NCI-H748 (cell line): ENCODE measurements at regions not wholly inside any gene's neighbourhood (a gene's known extent, or its start where the extent isn't known, plus 50 kb on each side); places are given as distances from the start of the nearest gene placed in this dataset.

Experiments used
- DNase-seq: peaks from one replicate; lab custom pipeline; 2025; ENCODE audit not compliant: unreplicated experiment; lab: John Stamatoyannopoulos, UW

DNA sequence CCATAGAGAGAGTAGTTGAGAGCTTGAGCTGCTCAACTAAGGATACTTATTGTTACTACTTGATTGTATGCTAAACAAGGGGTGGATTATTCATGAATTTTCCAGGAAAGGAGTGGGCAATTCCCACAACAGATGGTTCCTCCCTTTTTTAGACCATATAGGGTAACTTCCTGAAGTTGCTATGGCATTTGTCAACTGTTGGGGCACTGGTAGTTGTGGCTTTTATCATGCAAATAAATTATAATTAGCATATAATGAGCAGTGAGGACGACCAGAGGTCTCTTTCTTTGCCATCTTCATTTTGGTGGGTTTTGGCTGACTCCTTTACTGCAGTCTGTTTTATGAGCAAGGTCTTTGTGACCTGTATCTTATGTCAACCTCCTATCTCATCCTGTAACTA lies 1403.5 kb upstream of the PABPC4L start:
- DNase-seq: no peak

DNA sequence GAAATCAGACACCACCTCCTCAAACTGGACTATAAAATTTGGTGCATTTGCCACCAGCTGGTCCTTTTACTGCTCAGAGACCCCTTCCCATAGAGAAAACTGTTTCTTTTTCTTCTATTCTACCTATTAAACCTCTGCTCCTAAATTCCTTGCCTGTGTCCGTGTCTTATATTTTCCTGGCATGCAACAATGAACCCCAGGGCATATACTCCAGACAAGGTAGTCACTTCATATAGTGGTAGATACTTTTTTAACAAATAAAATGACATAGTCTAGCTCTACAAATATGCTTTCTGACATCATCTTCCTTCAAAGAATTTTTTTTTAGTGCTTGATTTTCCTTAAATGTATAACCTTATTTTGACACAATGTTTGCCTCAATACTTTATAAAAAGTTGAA lies 1402.9 kb upstream of the PABPC4L start:
- no peak for DNase-seq

DNA sequence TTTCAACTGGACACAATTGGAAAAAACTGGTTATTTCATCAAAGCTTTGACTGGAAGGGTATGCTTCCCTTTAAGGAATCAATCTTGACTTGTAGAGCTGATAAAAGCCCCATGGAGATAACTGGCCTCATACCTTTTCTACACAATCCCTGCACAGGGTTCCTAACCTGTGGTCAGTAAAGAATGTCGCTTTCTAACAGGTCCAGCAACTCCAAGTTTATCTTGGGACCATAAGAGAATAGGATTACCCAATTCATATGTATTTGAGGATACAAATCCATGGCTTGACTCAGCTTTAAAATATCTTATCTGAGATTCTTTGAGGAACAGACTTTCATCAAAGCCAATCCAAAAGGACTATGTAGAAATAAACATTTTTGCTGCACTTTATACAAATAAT lies 1399.8 kb upstream of the PABPC4L start:
- DNase-seq: no peak

DNA sequence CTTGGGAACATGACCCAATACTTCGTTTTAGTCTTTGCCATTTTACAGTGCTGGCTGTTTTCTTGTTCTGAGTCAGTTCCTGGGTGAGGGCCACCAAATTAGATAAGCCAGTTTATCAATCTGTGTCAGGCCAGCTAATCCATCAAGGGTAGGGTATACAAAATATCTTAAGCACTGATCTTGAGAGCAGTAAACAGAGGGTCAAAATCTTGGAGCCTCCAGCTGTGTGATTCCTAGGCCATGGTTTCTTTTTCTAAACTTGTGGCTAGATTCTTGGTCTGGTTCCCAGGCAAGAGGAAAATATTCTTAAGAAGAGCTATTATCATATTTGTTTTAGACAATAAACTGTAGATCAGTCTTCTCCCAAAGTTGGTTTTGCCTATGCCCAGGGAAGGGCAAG lies 1396.6 kb upstream of the PABPC4L start:
- DNase-seq: no peak

DNA sequence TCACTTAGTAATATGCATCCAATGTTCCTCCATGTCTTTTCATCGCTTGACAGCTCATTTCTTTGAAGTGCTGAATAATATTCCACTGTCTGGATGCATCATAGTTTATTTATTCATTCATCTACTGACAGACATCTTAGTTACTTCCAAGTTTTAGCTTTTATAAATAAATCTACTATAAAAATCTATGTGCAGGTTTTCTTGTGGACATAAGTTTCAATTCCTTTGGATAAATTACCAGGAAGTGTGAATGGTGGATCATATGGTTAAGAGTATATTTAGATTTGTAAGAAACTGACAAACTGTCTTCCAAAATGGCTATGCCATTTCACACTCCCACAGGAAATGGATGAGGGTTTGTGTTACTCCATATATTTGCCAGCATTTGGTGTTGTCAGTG lies 1392.9 kb upstream of the PABPC4L start:
- DNase-seq: no peak

DNA sequence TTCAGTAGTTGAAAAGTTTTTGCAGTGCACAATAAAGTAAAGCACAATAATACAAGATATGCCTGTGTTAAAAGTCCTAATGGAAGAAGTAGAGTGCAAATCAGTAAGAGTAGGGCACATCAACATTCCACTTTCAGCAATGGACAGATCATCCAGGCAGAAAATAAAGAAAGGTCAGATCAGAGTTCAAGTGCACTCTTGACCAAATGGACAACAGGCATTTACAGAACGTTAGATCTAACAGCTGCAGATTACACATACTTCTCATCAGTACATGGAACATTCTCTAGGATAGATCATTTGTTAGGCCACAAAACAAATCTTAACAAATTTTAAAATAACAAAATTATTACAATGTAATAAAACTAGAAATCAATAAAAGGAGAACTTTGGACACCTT lies 1373.5 kb upstream of the PABPC4L start:
- DNase-seq: no peak

DNA sequence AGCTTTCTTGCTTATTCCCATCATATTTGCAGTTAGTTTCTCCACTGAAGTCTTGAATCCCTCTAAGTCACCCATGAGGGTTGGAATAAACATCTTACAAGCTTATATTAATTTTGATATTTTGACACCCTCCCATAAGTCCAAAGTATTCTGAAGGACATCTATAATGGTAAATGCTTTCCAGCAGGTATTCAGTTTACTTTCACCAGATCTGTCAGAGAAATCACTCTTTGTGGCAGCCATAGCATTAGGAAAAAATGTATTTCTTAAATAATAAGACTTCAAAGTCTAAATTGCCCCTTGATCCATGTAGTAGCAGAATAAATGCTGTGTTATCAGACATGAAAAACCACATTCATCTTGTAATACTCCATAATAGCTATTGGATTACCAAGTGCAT lies 1371.7 kb upstream of the PABPC4L start:
- DNase-seq: no peak

DNA sequence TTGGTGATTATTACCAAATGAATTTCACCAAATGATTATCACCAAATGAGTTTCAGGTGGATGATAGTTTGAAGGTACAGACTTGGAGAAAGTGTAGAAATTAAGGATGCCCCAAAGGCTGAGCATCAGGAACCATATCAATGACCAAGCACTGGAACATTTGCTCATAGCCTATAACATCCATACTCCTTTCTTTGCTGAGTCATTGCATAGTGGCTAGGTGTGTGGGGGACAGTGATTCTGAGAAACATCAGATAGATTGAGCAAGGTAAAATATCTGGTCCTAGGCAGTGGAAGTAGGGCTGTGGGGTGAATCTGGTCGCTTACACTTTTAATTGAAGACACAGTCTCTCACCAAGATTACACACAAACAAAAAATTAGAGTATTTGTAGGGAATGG lies 1362.5 kb upstream of the PABPC4L start:
- DNase-seq: no peak

DNA sequence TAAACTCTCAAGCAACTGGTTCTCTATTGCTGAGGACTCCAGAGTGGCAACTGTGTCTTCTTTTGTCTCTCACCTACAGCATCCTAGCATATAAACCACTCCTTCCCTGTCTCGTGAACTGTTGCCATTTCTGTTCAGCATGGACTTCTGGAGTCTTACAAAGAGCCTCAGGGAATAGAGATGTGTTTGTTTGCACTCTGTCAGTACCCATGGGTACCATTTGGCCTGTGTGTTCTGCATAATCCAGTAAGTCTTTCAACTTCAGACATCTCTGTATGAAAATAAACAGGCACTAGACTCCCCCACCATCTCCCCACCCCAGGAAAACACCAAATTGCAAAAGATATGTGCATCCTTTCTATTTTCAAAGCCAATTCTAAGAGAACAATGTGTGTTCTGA lies 1351.6 kb upstream of the PABPC4L start:
- no peak for DNase-seq

DNA sequence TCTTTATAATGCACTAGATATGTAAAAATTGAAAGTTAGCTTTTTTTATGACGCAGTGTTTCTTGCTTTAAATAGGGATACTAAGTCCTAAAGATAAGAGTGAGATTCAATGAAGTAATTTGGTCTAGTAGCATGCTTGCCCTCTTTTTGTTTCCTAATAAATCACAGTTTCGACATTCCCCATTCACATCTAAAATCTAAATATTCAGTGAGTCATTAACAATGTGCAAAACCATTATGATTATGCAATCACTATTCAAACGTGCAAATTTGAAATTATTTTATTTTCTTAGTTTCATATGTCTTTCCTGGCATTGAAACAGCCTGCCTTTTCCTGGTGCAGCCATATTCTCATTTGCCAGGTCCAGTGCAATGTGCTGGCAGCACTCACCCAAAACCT lies 1350.5 kb upstream of the PABPC4L start:
- no peak for DNase-seq

DNA sequence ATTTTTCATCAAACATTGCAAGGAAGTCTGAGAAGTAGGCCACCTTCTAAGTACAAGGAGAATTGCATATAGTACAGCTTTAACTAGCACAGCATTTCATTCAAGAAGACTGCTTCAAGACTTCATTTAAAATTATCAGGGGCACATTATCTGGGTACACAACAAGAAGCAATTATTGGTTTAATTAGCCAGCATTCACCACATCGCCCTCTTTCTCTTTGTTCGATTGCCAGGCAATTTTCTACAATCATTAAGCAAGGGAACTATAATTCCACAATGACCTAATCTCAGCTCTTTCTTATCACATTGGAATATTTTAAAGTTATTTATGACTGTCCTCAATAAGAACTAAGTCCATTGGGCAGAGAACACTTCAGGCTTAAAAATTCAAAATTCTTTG lies 1347.1 kb upstream of the PABPC4L start:
- peak; percentile 34 for DNase-seq

DNA sequence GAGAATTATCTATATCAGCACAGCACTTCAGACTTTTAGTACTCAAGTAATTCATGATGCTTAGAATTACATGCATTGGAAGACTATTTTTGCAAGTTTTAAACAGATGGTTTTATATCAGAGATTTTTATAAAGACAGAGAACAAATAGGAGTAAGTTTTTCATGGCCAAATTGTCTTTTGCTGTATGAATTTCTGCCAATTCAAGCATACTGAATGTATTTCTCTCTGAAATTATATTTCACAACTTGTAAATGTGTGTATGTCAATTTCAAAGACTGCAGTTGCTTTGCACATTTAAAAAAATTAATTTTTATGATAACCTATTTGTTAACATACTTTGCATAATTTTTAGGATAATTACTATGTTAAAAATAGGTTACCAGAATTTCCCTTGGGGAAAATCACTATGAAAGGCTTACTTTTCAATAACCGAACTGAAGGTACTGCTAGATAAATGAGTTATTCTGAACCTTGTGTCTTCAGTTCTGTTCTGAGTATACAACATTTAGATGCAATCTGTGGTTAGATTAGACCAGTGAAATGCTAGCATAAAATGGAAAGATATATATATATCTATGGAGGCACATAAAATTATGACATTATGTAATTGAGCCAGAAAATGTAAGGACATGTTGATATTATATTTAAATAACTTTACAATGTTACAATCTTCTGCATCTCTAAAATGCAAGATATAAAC lies 1344.2 kb upstream of the PABPC4L start:
- DNase-seq: no peak

DNA sequence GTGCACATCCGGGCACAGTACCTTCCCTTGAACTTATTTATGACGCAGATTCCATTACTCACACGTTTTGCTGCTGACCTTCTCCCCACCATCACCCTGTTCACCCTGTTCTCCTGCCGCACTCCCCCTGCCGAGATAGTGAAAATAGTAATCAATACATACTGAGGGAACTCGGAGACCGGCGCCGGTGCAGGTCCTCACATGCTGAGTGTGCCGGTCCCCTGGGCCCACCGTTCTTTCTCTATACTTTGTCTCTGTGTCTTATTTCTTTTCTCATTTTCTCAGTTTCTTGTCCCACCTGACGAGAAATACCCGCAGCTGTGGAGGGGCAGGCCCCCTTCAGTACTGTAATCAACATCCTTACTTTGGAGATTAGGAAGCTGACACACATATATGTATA lies 1337.1 kb upstream of the PABPC4L start:
- DNase-seq: peak; percentile 31

DNA sequence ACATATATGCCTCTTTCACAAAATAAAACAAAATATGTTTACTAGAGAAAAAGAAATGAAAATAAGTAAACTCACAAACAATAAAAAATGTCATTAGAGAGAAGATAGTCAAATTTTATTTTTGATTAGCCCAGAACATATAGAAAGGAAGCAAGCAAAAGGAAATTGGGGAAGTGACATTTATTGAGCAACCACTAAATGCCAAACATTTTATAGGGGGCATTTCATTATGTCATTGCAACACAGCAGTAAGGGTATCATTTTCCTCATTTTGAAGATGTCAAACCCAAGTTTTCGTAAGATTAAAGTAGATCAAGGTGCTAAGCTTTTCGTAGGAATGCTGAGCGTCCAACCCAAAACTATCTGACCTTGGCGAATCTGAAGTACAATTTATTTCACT lies 1331.5 kb upstream of the PABPC4L start:
- DNase-seq: no peak

DNA sequence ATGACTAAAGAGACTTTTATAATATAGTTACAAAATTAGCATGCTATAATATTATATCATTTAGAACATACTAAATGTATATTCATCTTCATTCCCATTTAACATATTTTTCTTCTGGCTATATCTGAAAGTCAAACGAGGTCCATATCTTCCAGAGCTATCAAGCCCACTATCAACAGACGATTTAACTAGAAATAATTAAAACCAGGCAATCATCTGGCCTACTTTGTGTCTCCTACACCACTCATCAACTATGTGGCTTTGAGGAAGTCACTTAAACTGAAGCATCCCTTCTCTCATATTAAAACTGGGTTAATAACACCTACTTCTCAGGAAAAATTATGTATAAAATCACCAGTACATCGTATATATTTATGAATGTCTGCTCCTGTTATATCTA lies 1330.5 kb upstream of the PABPC4L start:
- no peak for DNase-seq

DNA sequence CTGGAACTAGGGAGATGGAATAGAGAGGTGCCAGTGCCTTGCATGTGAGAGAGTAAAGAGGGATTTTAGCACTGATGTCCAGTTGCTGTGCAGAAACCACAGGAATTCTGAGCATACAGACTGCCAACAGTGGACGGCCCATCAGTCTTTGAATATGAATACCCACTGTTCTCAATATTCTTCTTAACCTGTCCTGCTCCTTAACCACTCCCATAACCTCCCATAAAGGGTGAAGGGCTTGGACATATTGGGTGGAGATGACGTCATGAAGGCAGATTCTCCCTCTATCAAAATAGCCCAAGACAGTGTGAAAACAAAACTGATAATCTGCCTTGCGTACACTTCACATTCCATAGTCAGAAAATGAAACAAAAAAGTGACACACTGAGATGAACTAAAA lies 1313.7 kb upstream of the PABPC4L start:
- DNase-seq: no peak

DNA sequence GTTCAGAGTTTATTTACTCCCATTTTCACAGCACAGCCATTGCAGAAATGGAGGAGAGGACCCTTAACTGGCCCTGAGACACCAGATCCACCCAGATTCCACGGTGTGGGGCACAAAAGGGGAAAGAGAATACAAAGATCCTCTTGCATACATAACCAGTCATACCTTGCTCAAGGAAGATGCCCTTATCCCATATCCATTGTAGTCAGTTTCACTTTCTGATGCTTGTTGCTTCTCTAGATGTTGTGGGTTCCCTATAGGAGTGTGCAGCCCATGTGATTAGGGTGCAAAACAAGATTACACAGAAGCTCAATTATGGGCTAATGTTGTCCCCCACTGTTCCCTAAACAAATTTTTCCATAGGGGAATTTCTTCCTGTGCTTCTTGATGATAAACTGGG lies 1309.0 kb upstream of the PABPC4L start:
- DNase-seq: no peak

DNA sequence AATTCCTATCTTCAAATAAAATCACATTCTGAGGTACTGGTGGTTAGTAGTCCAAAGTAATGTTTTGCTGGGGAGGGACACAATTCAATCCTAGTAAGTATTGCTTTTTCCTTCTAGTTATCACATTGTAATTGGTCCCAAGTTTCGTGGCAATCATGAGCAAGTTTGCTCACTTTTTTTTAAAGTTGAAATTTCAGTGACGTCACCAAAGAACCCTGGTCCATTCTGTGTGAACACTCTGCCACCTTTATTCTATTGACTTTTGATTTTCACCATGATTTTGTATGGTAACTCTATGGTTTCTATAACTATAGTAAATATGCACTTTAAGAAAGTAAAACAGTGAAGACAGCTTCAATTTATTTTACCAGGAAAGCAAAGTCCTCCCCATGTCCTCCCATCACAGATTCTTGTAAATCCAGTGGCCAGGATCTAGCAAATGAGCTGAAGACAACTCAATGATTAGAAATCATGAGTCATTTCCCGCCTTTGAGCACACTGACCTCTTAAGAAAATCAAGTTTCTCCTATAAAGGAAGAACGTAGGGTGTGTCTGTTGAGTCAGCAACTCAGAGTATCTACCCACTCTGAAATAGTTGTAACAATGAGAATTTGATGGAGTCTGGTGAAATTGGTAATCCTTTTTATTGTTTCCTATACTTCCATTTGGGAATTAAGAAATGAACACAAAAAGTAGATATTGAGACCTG lies 1306.6 kb upstream of the PABPC4L start:
- DNase-seq: no peak

DNA sequence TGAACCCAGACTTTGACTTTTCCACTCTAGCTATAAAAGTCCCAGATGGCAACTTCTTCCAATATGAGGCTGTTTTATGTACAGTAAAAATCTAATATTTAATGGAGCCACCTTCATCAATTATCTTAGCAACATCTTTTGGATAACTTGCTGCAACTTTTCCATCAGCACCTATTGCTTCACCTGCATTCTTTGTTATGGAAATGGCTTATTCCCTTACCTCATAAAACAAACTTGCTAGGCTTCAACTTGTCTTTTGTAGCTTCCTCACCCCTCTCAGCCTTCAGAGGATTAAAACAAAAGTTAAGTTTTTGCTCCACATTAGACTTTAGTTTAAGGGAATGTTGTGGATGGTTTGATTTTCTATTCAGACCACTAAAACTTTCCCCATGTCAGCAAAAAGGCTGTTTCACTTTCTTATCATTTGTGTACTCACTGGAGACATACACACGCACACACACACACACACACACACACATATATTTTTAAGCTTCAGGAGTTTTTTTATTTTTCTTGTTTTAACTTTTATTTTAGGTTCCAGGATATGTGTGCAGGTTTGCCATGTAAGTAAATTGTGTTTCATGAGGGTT lies 1296.1 kb upstream of the PABPC4L start:
- DNase-seq: no peak

DNA sequence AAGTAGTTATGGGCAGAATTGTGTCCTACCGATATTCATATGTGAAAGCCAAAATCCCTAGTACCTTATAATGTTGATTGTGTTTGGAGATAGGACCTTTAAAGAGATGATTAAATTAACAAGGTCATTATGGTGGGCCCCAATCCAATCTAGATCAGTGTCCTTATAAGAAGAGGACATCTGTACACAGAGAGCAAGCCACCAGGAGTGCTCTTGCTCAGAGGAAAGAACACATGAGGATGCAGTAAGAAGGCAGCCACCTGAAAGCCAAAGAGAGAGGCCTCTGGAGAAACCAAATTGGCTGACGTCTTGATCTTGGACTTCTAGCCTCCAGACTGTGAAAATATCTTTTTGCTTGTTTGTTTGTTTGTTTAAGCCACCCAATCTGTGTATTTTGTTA lies 1290.8 kb upstream of the PABPC4L start:
- DNase-seq: no peak

DNA sequence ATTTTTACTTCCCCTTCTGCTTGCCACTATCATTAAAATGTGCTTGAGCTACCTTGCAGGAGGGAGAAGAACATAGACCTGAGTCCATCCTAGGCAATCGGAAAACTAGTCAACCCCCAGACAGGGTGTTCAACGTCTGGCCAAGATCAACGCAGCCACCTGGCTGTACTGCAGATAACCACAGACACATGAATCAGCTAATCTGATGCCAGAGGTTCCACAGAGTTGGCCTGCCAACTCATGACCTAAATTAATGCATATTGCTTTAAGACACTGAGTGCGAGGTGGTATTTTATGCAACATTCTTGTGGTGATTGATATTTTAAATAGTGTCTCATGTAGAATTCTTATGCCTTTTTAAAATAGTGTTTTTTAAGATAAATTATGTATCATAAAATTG lies 1283.8 kb upstream of the PABPC4L start:
- no peak for DNase-seq

DNA sequence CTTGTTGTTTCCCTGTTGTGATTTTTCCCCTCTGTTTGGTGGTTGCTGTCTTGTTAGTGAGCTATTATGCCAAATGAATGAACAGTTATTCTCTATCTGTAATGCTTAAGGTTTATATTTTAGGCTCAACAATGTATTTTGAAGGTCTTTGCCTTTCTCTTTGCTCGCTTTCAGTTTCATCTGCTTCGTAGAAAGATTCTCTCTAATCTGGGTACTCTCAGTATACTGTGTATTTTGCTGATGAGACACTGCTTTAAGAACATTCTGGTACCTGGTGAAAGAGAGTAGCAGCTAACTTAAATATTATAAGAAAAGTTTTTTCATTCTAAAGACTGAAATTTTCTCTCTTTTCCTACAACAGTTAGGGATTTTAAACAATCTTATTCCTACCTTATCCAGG lies 1274.7 kb upstream of the PABPC4L start:
- DNase-seq: no peak

DNA sequence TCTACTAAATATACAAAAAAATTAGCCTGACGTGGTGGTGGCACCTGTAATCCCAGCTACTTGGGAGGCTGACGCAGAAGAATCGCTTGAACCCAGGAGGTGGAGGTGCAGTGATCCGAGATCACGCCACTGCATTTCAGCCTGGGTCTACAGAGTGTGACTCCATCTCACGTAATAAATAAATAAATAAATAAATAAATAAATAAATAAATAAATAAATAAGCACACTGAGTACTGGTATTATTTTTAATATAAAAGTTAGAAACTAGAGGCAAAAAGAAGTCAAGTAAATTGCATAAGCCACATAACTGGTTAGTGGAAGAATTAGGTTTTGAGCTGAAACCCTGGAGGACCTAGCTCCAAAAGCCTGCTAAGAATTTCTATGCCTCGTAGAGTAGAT lies 1262.7 kb upstream of the PABPC4L start:
- DNase-seq: no peak
